ENCODE measurements at regions not wholly inside any gene's neighbourhood (a gene's known extent, or its start where the extent isn't known, plus 50 kb on each side); places are given as distances from the start of the nearest gene placed in this dataset.

GRCh38 chr2:181141676-181142075, 161.3 kb downstream of the UBE2E3 start:
- H2AK9ac ChIP-seq (replicated peaks; ENCODE audit: low read depth, low read length, poor library complexity) = no peak overlapping the region
- no peak overlapping the region for H3K4ac ChIP-seq (ENCODE audit: low read depth, low read length)
- H3K9me3 ChIP-seq (ENCODE audit: control insufficient read depth, insufficient read depth, low read length) = no peaks in the 10 kb centered on the region
- H4K20me1 ChIP-seq (ENCODE audit: insufficient read depth, low read length) = no peaks in the 10 kb centered on the region
- H4K5ac ChIP-seq (ENCODE audit: low read depth, low read length) = no peak overlapping the region
- ChIA-PET POLR2A (ENCODE audit: unreplicated experiment) (no interaction called here), CTCF (no interaction called here)
- in situ Hi-C loops (cut with MboI; ENCODE audit: low sequenced_read_pairs) (no loop called here), dilution Hi-C loops (cut with HindIII; ENCODE audit: low sequenced_read_pairs, unreplicated experiment) (no loop called here), intact Hi-C loops (cut with micrococcal nuclease) (no loop called here)
- no peak overlapping the region for H4K8ac ChIP-seq (ENCODE audit: low read depth in 2 of 2, low read length in 2 of 2)
- H3K27ac ChIP-seq (ENCODE audit: insufficient read depth, low read length) = no peak overlapping the region
- no peaks in the 10 kb centered on the region for H3K79me1 ChIP-seq (ENCODE audit: low read depth in 1 of 2, low read length in 2 of 2)
- H3K56ac ChIP-seq (ENCODE audit: extremely low read depth, insufficient read depth, low read length) = no peak overlapping the region
- BruUV-seq (replicated peaks) = no TSS peak
- H3K14ac ChIP-seq (replicated peaks; ENCODE audit: low read depth, low read length) = no peak overlapping the region
- no peaks in the 10 kb centered on the region for H3K36me3 ChIP-seq (ENCODE audit: control insufficient read depth, insufficient read depth, low read length)
- H3K9ac ChIP-seq (ENCODE audit: low read depth, low read length) = no peak overlapping the region
- H3K4me3 ChIP-seq (ENCODE audit: insufficient read depth, low read depth, low read length) = no peak overlapping the region
- no peak overlapping the region for H3K4me2 ChIP-seq (ENCODE audit: low read depth, low read length)
- no peak overlapping the region for H2AK5ac ChIP-seq (ENCODE audit: low read depth, low read length)
- no peak overlapping the region for H4K91ac ChIP-seq (ENCODE audit: insufficient read depth, low read depth, low read length)
- H2BK120ac ChIP-seq (ENCODE audit: low read depth, low read length) = no peak overlapping the region
- no peak overlapping the region for H2AFZ ChIP-seq (replicated peaks; ENCODE audit: low read length, poor library complexity)
- no peaks in the 10 kb centered on the region for H3K27me3 ChIP-seq (ENCODE audit: control insufficient read depth, insufficient read depth, low read length)
- WGBS, 2 experiments (ENCODE audit: extremely low coverage in 2 of 2, insufficient read length in 1 of 2) = 40% methylated on average over 1 of the region's 2 CpGs; no CpG with 5 or more reads in 1 of the 2 experiments
- no peaks in the 10 kb centered on the region for H3K9me1 ChIP-seq (ENCODE audit: insufficient read depth, low read length)
- H3K18ac ChIP-seq (ENCODE audit: low read depth, low read length) = no peak overlapping the region
- no peak for TF ChIP-seq CTCF (conservative IDR thresholded peaks at IDR 0.05; ENCODE audit: low read depth, low read length)
- TF ChIP-seq RCOR1 (IDR thresholded peaks at IDR 0.05; ENCODE audit: insufficient replicate concordance, low read length) = no peak
- no peak for TF ChIP-seq USF2 (IDR thresholded peaks at IDR 0.05; ENCODE audit: low read depth, low read length)
- TF ChIP-seq SMC3 (IDR thresholded peaks at IDR 0.05; ENCODE audit: low read depth, low read length) = no peak
- H3K4me1 ChIP-seq (ENCODE audit: control insufficient read depth, insufficient read depth, low read length) = no peaks in the 10 kb centered on the region
- ATAC-seq (ENCODE audit: low read depth) (no peak), DNase-seq (no peak)
- H2BK20ac ChIP-seq (ENCODE audit: low read depth, low read length) = no peak overlapping the region
- no peak overlapping the region for H2BK5ac ChIP-seq (ENCODE audit: low read depth, low read length, poor library complexity, severe bottlenecking)
- H2BK15ac ChIP-seq (ENCODE audit: low read depth, low read length) = no peak overlapping the region
- H3K23ac ChIP-seq (ENCODE audit: low read depth, low read length) = no peak overlapping the region
